Mucosa of rectum (tissue), 2 donors: ENCODE measurements at regions not wholly inside any gene's neighbourhood (a gene's known extent, or its start where the extent isn't known, plus 50 kb on each side); places are given as distances from the start of the nearest gene placed in this dataset.

Source experiments
- H3K27ac ChIP-seq, 2 donors: one replicate each; pipeline ENCODE4 v1.7.0; 2013; ENCODE audit warnings: inconsistent platforms in 2 of 2, low read depth in 2 of 2, low read length in 2 of 2
- H3K27me3 ChIP-seq, 2 donors: one replicate each; pipeline ENCODE4 v1.7.0; 2013; ENCODE audit warnings: low read length in 2 of 2; ENCODE audit not compliant: control insufficient read depth in 2 of 2, insufficient read depth in 2 of 2
- H3K36me3 ChIP-seq, 2 donors: one replicate each; pipeline ENCODE4 v1.7.0; 2013; ENCODE audit warnings: low read length in 2 of 2; ENCODE audit not compliant: control insufficient read depth in 2 of 2, insufficient read depth in 2 of 2
- H3K4me1 ChIP-seq, 2 donors: one replicate each; pipeline ENCODE4 v1.7.0; 2013; ENCODE audit warnings: low read length in 2 of 2, mild to moderate bottlenecking in 1 of 2; ENCODE audit not compliant: control insufficient read depth in 2 of 2, insufficient read depth in 2 of 2
- H3K4me3 ChIP-seq, 2 donors: one replicate each; pipeline ENCODE4 v1.7.0; 2013; ENCODE audit warnings: low read length in 2 of 2
- H3K9ac ChIP-seq, 2 donors: one replicate each; pipeline ENCODE4 v1.7.0; 2013; ENCODE audit warnings: low read length in 2 of 2, low read depth in 1 of 2, mild to moderate bottlenecking in 1 of 2
- H3K9me3 ChIP-seq, 2 donors: one replicate each; pipeline ENCODE4 v1.7.0; 2013; ENCODE audit warnings: low read length in 2 of 2; ENCODE audit not compliant: control insufficient read depth in 2 of 2
- donor health status: healthy.
- donor health status: Normal muscosa, but diverticular disease.

DNA sequence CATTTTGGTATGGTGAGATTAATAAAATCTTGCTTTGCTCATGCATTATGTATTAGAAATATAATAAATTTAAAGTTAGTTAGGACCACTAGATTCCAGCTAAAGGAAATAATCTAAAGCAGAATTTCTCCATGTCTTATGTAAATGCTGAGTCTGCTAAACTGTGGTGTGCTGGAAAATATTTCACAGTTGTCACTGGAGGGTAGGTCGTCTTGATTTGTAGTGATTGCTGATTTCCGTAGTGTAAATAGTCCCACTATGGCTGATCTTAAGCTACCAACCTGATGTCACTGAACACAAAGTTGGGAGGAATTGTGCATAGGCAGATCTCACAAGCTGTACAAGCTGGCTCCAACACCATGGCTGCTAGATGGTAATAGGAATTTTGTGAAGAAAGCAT, 133.4 kb upstream of the NR3C2 start:
- no peak overlapping the region for H3K4me3 ChIP-seq
- no peaks in the 10 kb centered on the region for H3K36me3 ChIP-seq
- H3K4me1 ChIP-seq: no peaks in the 10 kb centered on the region
- H3K27me3 ChIP-seq: no peaks in the 10 kb centered on the region
- H3K27ac ChIP-seq: no peak overlapping the region
- H3K9ac ChIP-seq: no peak overlapping the region
- H3K9me3 ChIP-seq: no peaks in the 10 kb centered on the region

DNA sequence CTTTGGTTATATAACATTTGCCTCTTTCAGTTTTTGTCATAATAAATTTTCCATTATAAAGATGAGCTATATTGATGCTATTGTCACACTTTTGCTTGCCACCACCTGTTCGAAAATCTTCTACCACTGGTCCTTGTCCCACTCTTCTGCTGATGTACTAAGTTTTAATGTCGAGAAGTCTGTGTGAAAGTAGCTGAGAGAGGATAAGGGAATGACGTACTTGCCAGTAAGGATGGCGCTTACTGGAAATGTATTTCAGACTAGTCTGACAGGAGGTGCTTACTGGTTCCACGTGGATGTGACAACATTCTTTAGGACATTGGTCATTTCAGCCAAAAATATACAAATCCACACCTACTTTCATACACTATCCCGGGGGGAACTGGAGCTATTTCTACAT, 132.7 kb upstream of the NR3C2 start:
- H3K27me3 ChIP-seq: no peaks in the 10 kb centered on the region
- no peak overlapping the region for H3K4me3 ChIP-seq
- H3K36me3 ChIP-seq: no peaks in the 10 kb centered on the region
- H3K9me3 ChIP-seq: no peaks in the 10 kb centered on the region
- H3K4me1 ChIP-seq: no peaks in the 10 kb centered on the region
- no peak overlapping the region for H3K27ac ChIP-seq
- no peak overlapping the region for H3K9ac ChIP-seq

DNA sequence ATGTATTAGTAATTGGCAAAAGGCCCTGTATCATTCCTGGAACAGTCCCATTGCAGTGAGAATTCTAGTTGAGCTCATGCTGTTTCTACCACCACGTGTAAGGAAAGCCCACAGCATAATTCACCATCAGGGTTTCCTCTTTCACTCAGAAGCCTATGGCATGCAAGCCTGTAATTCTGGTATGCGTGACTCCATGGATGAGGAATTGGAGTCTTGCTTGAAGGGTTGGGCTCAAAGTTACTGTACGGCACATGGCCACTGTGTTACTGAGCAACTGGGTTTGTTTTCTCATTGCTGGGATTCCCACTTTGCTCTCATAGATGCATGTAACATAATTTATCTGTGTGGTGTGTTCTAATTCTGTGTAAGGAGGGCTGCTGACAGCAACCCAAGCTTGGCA, 132.3 kb upstream of the NR3C2 start:
- no peak overlapping the region for H3K27ac ChIP-seq

DNA sequence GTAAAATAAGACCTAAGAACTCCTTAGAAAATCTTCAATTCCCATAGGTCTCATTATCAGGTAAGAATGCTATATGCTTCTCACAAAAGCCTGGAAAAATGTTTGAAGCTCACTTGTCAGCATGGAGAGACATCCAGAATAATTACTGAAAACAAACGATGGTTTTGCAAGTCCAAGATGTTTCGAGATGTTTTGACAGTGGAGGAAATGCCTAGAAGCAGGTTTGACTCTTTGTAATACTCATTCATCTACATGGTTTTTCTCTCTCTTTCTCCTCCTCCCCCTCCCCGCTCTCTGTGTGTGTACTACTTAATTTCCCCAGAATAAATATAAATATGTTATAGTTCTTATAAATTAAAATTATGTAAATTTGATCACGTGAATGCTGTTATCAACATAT, 131.9 kb upstream of the NR3C2 start:
- no peak overlapping the region for H3K9ac ChIP-seq
- H3K4me1 ChIP-seq: no peaks in the 10 kb centered on the region
- no peaks in the 10 kb centered on the region for H3K27me3 ChIP-seq
- no peaks in the 10 kb centered on the region for H3K36me3 ChIP-seq
- H3K9me3 ChIP-seq: no peaks in the 10 kb centered on the region
- no peak overlapping the region for H3K4me3 ChIP-seq
- H3K27ac ChIP-seq: no peak overlapping the region

More for the DNA sequence above, 132.3 kb upstream of the NR3C2 start:
- H3K4me1 ChIP-seq: no peaks in the 10 kb centered on the region
- H3K9ac ChIP-seq: no peak overlapping the region
- H3K9me3 ChIP-seq: no peaks in the 10 kb centered on the region
- no peaks in the 10 kb centered on the region for H3K27me3 ChIP-seq
- no peak overlapping the region for H3K4me3 ChIP-seq
- no peaks in the 10 kb centered on the region for H3K36me3 ChIP-seq

DNA sequence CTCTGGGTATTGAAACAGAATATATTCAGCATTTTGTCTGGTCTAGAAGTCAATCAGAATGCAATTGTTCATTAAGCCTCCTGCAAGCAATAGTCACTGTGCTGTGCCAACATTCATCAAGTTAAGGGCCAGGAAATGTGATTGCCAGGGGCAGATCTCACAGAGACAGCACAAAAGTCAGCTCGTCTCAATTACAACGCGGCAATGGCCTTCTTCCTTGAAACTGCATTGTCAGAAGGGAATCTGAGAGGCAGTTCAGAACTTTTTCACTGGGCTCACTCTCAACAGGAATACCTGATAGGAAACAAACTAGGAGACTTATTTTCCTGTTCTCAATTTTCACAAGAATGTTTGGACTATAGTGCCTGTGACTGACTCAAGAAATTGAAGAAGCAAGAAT, 131.1 kb upstream of the NR3C2 start:
- Histone ChIP-seq H3K36me3 (no peaks in the 10 kb centered on the region), H3K4me3 (no peak overlapping the region), H3K4me1 (no peaks in the 10 kb centered on the region), H3K9me3 (no peaks in the 10 kb centered on the region), H3K27me3 (no peaks in the 10 kb centered on the region), H3K9ac (no peak overlapping the region), H3K27ac (no peak overlapping the region)

DNA sequence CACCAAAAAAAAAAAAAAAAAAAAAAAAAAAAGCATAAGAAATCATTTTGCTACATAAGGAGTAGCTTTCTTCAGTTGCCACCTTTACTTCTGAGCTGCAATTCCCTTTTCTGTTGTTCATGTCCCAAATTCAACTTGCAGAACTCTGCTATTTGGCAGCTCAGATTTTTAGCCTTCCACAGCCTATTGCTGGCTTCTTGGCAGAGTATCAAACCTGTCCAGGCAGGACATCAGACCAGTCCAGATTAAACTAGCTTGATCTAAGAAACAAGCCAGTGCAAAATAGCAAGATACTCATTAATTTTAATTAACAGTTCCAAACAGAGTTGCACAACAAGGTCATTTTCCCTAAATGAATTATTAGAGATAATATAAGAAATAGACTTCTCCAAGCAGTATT, 123.6 kb upstream of the NR3C2 start:
- H3K27me3 ChIP-seq: no peaks in the 10 kb centered on the region
- H3K4me3 ChIP-seq: no peak overlapping the region
- no peak overlapping the region for H3K27ac ChIP-seq
- no peaks in the 10 kb centered on the region for H3K4me1 ChIP-seq
- no peak overlapping the region for H3K9ac ChIP-seq
- no peaks in the 10 kb centered on the region for H3K9me3 ChIP-seq
- no peaks in the 10 kb centered on the region for H3K36me3 ChIP-seq

DNA sequence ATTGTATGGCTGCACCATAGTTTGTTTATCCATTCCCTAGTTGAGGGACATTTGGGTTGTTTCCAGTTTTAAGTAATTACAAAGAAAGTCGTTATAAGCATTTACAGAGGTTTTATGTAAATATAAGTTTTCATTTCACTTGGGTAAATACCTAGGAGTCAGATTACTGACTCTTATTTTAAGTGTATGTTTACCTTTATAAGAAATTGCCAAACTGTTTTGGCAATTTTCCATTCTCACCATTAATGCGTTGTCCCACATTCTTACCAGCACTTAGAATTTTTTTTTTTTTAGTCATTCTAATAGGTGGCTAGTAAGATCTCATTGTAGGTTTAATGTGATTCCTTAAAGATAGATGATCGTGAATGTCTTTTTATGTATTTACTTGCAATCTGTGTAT, 121.5 kb upstream of the NR3C2 start:
- Histone ChIP-seq H3K36me3 (no peaks in the 10 kb centered on the region), H3K4me1 (no peaks in the 10 kb centered on the region), H3K9ac (no peak overlapping the region), H3K9me3 (no peaks in the 10 kb centered on the region), H3K27ac (no peak overlapping the region), H3K27me3 (no peaks in the 10 kb centered on the region), H3K4me3 (no peak overlapping the region)

DNA sequence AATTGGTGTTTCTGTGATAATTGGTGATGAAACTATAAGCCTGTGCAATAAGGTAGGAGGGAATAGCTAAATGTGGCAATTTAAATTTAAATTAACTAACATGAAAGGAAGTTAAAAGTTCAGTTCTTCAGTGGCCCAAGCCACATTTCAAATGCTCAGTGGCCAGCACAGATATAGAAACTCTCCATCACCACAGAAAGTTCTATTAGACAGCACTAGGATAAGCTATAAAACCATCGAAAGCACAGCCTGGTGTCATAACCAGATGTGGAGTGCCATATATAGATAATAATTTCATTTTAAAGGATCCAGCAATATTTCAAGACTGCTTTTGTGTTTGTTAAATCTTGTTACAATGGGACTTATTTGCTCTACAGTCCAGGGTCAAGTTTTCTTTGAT, 119.3 kb upstream of the NR3C2 start:
- Histone ChIP-seq H3K36me3 (no peaks in the 10 kb centered on the region), H3K4me3 (no peak overlapping the region), H3K9me3 (no peaks in the 10 kb centered on the region), H3K27ac (no peak overlapping the region), H3K9ac (no peak overlapping the region), H3K4me1 (no peaks in the 10 kb centered on the region), H3K27me3 (no peaks in the 10 kb centered on the region)

DNA sequence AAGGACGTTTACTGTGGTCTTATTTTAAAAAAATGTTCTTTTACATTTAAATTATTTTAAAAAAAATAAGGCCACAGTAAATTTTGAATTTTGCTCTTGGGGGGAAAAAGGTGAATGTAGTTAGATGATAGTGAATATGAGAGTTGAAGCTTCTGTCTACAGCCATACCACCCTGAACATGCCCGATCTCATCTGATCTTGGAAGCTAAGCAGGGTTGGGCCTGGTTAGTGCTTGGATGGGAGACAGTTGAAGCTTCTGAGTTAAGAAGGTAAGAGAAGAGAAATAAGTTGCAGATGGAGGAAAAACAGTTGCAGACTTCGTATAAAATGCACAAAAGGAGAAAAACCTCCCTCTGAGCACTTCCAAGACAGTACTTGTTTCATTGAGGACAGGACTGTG, 115.6 kb upstream of the NR3C2 start:
- Histone ChIP-seq H3K9me3 (no peaks in the 10 kb centered on the region), H3K9ac (no peak overlapping the region), H3K27me3 (no peaks in the 10 kb centered on the region), H3K4me3 (no peak overlapping the region), H3K27ac (no peak overlapping the region), H3K4me1 (no peaks in the 10 kb centered on the region), H3K36me3 (no peaks in the 10 kb centered on the region)

DNA sequence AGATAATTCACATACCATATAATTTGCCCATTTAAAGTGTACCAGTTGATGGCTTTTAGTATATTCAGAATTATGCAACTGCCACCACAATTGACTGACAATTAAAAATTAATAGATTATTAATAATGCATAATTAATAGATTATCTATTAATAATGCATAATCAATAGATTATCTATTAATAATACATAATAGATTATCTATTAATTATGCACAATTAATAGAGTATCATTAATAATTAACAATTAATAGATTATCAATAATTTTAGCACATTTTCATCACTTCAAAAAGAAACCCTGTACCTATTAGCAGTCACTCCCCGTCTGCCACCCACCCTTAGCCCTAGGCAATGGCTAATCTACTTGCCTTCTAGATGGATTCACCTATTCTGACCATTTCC, 108.6 kb upstream of the NR3C2 start:
- no peaks in the 10 kb centered on the region for H3K36me3 ChIP-seq
- H3K4me3 ChIP-seq: no peak overlapping the region
- H3K27ac ChIP-seq: no peak overlapping the region
- no peaks in the 10 kb centered on the region for H3K27me3 ChIP-seq
- H3K9me3 ChIP-seq: no peaks in the 10 kb centered on the region
- H3K4me1 ChIP-seq: no peaks in the 10 kb centered on the region
- H3K9ac ChIP-seq: no peak overlapping the region

DNA sequence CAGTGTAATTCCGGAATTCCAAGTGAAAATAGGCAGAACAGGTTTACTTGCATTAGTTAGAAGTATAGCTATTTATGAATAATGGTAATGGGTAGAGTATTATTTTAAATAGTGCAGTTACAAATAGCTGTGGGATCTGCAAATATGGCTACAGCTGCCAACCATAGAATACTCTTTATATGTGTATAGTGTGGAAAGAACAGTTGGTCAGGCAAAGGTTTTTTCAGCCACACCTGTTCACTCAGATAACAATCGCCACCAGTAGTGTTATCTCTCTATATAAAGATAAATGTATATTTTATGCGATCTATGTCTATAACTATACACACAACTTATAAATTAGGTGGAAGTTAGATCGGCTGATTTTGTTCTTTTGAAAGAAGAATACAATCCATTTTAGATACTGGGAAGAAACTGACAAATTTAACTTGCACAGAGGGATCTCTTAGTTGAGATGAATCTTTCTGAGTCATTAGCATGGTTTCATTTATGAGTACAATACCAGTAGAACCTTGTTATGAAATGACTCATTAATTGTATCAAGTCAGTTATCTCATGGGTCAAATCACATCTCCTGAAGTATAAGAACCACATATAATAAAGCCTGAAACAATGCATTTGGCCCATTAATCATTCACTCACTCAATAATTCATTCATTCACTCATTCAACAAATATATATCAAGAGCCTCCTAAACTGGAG, 100.9 kb upstream of the NR3C2 start:
- H3K9me3 ChIP-seq: no peaks in the 10 kb centered on the region
- no peak overlapping the region for H3K9ac ChIP-seq
- no peaks in the 10 kb centered on the region for H3K27me3 ChIP-seq
- peak overlapping the region in 1 of 2 donors; percentile 46 for H3K27ac ChIP-seq
- H3K4me1 ChIP-seq: peaks cover 12 to 31% of the 10 kb centered on the region in 2 donors
- no peak overlapping the region for H3K4me3 ChIP-seq
- H3K36me3 ChIP-seq: no peaks in the 10 kb centered on the region
